PFSK-1 (cell line): ENCODE measurements at regions not wholly inside any gene's neighbourhood (a gene's known extent, or its start where the extent isn't known, plus 50 kb on each side); places are given as distances from the start of the nearest gene placed in this dataset.

Experiments used
- FOXP2 ChIP-seq: optimal IDR thresholded peaks from 2 replicates; pipeline ENCODE3; 2011; ENCODE audit warnings: borderline replicate concordance, control low read depth, inconsistent platforms; ENCODE audit not compliant: insufficient read depth; ENCODE audit errors: extremely low read length, extremely low read depth
- POLR2AphosphoS5 ChIP-seq: IDR thresholded peaks from 2 replicates; pipeline ENCODE4 v1.6.1; 2012; ENCODE audit warnings: low read depth, mild to moderate bottlenecking, control low read depth, low read length, moderate library complexity
- REST ChIP-seq, 2 experiments: IDR thresholded peaks; 2 replicates each; pipeline versions ENCODE4 v1.6.1 to v1.8.0; 2011 to 2012; ENCODE audit warnings: low read depth in 2 of 2, low read length in 2 of 2, control low read depth in 1 of 2, inconsistent platforms in 1 of 2, mild to moderate bottlenecking in 1 of 2, moderate library complexity in 1 of 2; ENCODE audit not compliant: insufficient read depth in 1 of 2
- SIN3A ChIP-seq: IDR thresholded peaks from 2 replicates; pipeline ENCODE4 v1.6.1; 2012; ENCODE audit warnings: mild to moderate bottlenecking, low read length, moderate library complexity, borderline replicate concordance; ENCODE audit not compliant: insufficient read depth
- TAF1 ChIP-seq: IDR thresholded peaks from 2 replicates; pipeline ENCODE4 v1.6.1; 2012; ENCODE audit warnings: low read length, control low read depth, borderline replicate concordance; ENCODE audit not compliant: insufficient read depth

GRCh38 chr5:135741040-135741439 is 93.4 kb upstream of the SLC25A48 start:
- no peak for TF ChIP-seq REST (IDR thresholded peaks at IDR 0.05; ENCODE audit: insufficient read depth in 1 of 2, low read depth in 2 of 2, low read length in 2 of 2)
- TF ChIP-seq SIN3A, result no peak
- no peak for TF ChIP-seq POLR2AphosphoS5
- TF ChIP-seq FOXP2, result no peak
- no peak for TF ChIP-seq TAF1

- TF ChIP-seq REST (IDR thresholded peaks at IDR 0.05; ENCODE audit: insufficient read depth in 1 of 2, low read depth in 2 of 2, low read length in 2 of 2) (no peak), POLR2AphosphoS5 (no peak), SIN3A (no peak), FOXP2 (no peak), TAF1 (no peak)
Measured at GRCh38 chr5:135740475-135740874, 94.0 kb upstream of the SLC25A48 start.

DNA sequence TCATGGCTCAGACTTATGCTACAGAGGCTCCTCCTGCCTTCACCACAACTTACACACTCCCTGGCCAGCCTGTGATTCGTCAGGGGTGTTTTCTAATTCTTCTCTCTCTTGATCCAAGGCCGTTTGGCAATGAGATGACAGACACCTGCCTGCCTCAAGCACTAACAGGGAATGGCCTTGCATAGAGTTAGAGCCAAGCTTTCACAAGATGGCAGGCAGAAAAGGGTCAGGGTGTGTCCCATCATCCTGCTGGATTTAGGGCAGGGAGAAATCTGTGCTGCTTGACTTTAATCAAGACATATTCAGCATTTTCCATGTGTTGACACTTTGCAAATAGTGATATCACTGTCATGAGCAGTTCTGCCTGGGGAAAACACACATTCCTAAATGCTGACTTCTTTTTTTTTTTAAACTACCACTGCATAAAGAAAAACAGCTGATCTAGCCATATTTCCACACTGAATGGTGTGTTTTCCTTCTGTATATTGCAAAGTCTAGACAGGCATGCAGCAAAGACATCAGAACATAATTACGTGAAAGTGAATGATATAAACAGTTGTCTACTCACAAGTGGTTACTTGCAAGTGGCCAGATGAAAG is 95.0 kb upstream of the SLC25A48 start:
- TF ChIP-seq POLR2AphosphoS5, result no peak
- no peak for TF ChIP-seq TAF1
- no peak for TF ChIP-seq REST (IDR thresholded peaks at IDR 0.05; ENCODE audit: insufficient read depth in 1 of 2, low read depth in 2 of 2, low read length in 2 of 2)
- TF ChIP-seq SIN3A, result no peak
- TF ChIP-seq FOXP2, result no peak

DNA sequence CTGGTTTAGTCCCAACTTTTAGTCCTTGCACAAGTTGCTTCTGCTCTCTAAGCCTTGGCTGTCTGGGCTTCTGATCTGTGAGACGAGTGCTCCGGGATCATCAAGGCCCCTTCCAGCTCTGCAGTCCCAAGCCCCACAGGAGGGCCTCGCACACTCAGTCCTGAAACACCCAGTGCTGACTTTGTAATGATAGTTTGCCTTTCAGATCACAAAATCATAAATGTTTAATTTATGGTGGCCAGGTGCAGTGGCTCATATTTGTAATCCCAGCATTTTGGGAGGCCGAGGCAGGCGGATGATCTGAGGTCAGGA is 95.9 kb upstream of the SLC25A48 start:
- no peak for TF ChIP-seq REST (IDR thresholded peaks at IDR 0.05; ENCODE audit: insufficient read depth in 1 of 2, low read depth in 2 of 2, low read length in 2 of 2)
- no peak for TF ChIP-seq FOXP2
- TF ChIP-seq POLR2AphosphoS5, result no peak
- no peak for TF ChIP-seq TAF1
- no peak for TF ChIP-seq SIN3A
